ENCODE measurements at regions not wholly inside any gene's neighbourhood (a gene's known extent, or its start where the extent isn't known, plus 50 kb on each side); places are given as distances from the start of the nearest gene placed in this dataset.
"Not testable (repeated sequence)": the region's sequence is repeated elsewhere in the genome, so short reads cannot be mapped to it uniquely, and the experiment has no call there.

GRCh38 chr1:147348592-147348991, 106.1 kb downstream of the CHD1L start:
- DNase-seq, result not testable (repeated sequence)

- no peak for DNase-seq
Measured at GRCh38 chr1:147349533-147349932, 107.0 kb downstream of the CHD1L start.

GRCh38 chr1:147351140-147351835, 108.8 kb downstream of the CHD1L start:
- DNase-seq, result no peak

DNA sequence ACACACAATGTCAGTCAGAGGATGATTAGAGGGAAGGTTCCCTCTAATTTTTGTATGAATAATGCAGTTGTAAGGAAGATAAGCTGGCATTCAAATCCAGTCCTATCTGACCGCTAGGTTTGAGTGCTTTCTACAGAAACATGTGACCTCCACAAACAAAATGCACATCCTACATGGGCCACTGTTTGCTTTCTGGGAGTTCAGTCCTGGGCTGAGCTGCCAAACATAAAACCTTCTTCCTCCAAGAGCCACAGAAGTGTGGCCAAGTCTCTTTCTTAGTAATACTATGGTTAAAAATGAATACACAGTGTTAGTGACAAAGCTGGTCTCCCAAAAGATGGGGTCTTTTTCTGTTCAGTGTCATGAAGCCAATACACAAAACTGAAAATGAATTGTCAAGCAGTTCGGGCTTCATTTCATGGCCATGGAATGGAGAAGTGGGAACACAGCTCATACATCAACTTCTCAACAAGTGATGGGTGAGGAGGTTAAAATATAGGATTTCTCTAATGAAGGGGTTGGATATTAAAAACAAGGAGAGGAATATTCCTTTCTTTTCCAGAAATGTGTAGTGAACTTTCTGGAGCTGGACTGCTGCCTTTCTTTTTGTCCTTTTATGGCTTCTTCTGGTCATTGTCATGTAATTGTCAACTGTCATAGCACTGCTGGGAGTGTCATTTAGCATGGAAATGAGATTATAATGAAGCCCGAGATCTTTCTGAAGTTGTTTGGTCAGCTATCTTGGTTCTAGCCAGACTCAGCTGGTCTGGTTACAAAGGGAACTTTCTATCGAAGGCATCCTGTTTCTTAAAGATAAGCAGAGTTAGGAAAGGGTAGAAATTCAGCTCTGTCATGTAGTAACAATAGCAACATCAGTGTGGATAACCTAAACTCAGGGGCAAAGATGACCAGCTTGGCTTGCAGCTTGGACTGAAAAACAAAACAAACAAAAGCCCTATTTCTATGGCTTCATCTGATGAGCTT, 135.1 kb downstream of the CHD1L start:
- DNase-seq, result no peak

DNA sequence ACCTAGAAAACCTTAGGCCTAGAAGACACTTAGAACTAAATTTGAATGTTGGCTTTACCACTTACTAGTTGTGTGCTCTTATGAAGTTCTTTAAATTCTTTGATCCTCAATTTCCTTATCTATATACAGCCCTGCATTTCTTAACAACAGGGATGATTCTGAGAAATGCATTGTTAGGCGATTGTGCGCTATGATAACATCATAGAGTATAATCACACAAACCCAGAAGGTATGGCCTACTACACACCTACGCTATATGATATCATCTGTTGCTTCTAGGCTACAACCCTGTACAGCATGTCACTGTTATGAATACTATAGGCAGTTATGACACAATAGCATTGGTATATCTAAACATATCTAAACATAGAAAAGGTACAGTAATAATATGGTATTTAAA, 137.4 kb downstream of the CHD1L start:
- DNase-seq, result no peak

- no peak for DNase-seq
Measured at GRCh38 chr1:147384804-147385203, 142.3 kb downstream of the CHD1L start.

DNA sequence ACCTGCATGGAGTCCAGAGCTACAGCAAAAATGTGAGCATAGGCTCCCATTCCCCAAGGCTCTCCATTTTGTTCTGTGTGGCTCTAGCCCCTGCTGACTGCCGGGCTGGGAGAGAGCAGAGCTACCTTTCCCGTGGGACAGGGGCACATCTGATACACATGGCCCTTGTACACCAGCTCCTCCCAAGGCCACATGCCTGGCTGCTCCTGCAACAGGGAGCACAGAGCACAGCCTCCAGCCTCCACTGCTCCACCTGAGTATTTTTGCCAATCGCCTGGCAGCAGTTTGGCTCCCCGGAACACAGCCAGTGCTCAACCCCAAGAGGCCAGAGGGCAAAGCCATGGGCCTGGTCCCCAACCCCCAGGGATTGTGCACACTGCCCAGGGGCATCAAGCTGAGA, 146.5 kb downstream of the CHD1L start:
- DNase-seq, result no peak

- peak in 1 of 2 donors; percentile 37 for DNase-seq
Measured at GRCh38 chr1:147389532-147390184, 147.2 kb downstream of the CHD1L start.

- DNase-seq, result no peak
Measured at GRCh38 chr1:147390185-147390542, 147.7 kb downstream of the CHD1L start.

GRCh38 chr1:147391114-147391513, 148.6 kb downstream of the CHD1L start:
- no peak for DNase-seq

DNA sequence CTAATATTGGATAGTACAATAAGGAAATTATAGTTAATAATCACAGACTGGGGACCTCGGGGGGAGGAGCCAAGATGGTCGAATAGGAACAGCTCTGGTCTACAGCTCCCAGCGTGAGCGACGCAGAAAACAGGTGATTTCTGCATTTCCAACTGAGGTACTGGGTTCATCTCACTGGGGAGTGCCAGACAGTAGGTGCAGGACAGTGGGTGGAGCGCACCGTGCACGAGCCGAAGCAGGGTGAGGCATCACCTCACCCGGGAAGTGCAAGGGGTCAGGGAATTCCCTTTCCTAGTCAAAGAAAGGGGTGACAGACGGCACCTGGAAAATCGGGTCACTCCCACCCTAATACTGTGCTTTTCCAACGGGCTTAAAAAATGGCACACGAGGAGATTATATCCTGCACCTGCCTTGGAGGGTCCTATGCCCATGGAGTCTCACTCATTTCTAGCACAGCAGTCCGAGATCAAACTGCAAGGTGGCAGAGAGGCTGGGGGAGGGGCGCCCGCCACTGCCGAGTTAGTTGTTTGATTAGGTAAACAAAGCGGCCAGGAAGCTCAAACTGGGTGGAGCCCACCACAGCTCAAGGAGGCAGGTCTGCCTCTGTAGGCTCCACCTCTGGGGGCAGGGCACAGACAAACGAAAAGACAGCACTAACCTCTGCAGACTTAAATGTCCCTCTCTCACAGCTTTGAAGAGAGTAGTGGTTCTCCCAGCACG, 138.8 kb upstream of the BCL9 start:
- not testable (repeated sequence) for DNase-seq

GRCh38 chr1:147404344-147404743, 137.0 kb upstream of the BCL9 start:
- not testable (repeated sequence) for DNase-seq

DNA sequence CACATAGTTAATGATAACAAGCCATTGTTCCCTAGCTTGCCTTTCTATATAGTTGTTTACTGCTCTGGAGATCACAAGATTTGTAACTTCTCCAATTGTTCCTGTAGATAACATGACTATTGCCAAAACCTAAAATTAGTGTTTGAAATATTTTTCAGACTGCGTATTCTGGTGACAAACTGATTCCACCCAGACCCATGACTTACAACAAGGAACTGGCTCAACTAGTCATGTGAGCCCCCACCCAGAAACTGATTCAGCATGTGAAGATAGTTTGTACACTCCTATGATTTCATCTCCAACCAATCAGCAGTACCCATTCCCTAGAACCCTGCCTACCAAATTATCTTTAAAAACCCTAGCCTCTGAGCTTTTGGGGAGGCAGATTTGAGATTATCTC, 131.4 kb upstream of the BCL9 start:
- DNase-seq, result no peak

GRCh38 chr1:147413110-147413605, 128.1 kb upstream of the BCL9 start:
- DNase-seq, result no peak

- DNase-seq, result no peak
Measured at GRCh38 chr1:147414505-147415163, 126.7 kb upstream of the BCL9 start.

DNA sequence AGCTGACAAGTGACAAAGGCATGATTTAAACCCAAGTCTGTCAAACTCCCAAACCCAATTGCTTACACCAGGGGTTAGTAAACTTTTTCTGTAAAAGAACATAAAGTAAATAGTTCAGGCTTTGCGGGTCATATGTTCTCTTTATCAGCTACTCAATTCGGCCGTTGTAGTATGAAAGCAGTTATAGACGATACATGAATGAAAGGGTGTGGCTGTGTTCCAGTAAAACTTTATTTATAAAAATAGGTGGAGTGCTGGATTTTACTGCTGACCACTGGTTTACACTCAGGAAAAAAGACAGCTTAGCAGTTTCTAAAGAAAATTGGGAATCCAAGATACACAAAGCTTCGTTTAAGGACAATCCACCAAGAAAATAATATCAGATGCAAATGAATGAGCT, 124.3 kb upstream of the BCL9 start:
- no peak for DNase-seq

DNA sequence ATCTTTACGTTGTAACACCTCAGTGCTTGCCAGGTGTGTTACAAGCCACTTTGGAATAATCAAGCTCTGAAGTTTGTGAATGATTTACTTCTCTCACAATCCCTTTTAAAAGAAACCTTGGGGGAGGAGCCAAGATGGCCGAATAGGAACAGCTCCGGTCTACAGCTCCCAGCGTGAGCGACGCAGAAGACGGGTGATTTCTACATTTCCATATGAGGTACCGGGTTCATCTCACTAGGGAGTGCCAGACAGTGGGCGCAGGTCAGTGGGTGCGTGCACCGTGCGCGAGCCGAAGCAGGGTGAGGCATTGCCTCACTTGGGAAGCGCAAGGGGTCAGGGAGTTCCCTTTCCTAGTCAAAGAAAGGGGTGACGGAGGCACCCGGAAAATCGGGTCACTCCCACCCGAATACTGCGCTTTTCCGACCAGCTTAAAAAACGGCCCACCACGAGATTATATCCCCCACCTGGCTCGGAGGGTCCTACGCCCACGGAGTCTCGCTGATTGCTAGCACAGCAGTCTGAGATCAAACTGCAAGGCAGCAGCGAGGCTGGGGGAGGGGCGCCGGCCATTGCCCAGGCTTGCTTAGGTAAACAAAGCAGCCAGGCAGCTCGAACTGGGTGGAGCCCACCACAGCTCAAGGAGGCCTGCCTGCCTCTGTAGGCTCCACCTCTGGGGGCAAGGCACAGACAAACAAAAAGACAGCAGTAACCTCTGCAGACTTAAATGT, 118.0 kb upstream of the BCL9 start:
- not testable (repeated sequence) for DNase-seq

GRCh38 chr1:147434921-147435320, 106.4 kb upstream of the BCL9 start:
- no peak for DNase-seq

DNA sequence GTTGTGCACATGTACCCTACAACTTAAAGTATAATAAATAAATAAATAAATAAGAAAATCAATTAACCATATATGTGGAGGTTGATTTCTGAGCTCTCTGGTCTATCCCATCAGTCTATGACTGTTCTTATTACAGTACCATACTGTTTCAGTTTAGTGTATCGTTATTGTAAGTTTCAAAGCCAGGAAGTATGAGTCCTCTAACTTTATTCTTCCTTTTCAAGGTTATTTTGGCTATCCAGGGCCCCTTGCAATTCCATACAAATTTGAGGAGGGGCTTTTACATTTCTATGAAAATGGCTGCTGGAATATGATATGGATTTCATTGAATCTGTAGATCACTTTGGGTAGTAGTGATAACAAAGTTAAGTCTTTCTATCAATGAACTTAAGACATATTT, 96.9 kb upstream of the BCL9 start:
- no peak for DNase-seq

- no peak for DNase-seq
Measured at GRCh38 chr1:147451628-147452027, 89.7 kb upstream of the BCL9 start.

GRCh38 chr1:147452809-147453208, 88.5 kb upstream of the BCL9 start:
- DNase-seq, result no peak
